HCT116 (cell line): ENCODE measurements at regions not wholly inside any gene's neighbourhood (a gene's known extent, or its start where the extent isn't known, plus 50 kb on each side); places are given as distances from the start of the nearest gene placed in this dataset.

Source experiments
- ATAC-seq: fragments of 200-7000 bp; cut with Tn5 transposase; 2 replicates; pipeline ENCODE4 v1.9.1; 2020; ENCODE audit warnings: mild to moderate bottlenecking, moderate library complexity
- BruUV-seq: library from RNA; stranded (reverse); fragments of 400-500 nt; replicated peaks from 2 replicates; lab custom pipeline; 2021; lab: Mats Ljungman, UMichigan
- CTCF ChIA-PET: fragments of 300-600 bp; sonication (Branson Sonifier 250); formaldehyde crosslinking; loops from one replicate; lab custom pipeline; 2021; ENCODE audit warnings: antibody characterized with exemption; lab: Charles Lee
- POLR2A ChIA-PET: fragments of 300-600, 350-600 bp; sonication (Branson Sonifier 250); formaldehyde crosslinking; loops from one replicate; lab custom pipeline; 2021; ENCODE audit warnings: antibody characterized with exemption; lab: Charles Lee
- RAD21 ChIA-PET, 2 experiments: fragments of 300-600 bp; sonication (Branson Sonifier 250); formaldehyde crosslinking; loops; one replicate each; lab custom pipeline; 2023; ENCODE audit warnings: low total read pairs in 2 of 2; ENCODE audit not compliant: uncharacterized antibody in 2 of 2, unreplicated experiment in 2 of 2, low non-redundant PET in 1 of 2; lab: Charles Lee
- DNase-seq: peaks from one replicate; pipeline ENCODE4 v3.0.0-alpha.2; 2010; ENCODE audit warnings: low read depth, low spot score
- H2AFZ ChIP-seq: fragments of 200-600 bp; shearing (Covaris generic), sonication (generic); 2 replicates; pipeline ENCODE4 v1.6.1; 2017; ENCODE audit warnings: low read depth, mixed run types, mixed read lengths, antibody characterized with exemption, low read length; ENCODE audit not compliant: poor library complexity, severe bottlenecking
- H3K27ac ChIP-seq: 2 replicates; pipeline ENCODE4 v1.5.1; 2012; ENCODE audit warnings: low read depth, low read length
- H3K27me3 ChIP-seq: fragments of 200-600 bp; sonication (generic); 2 replicates; pipeline ENCODE4 v1.6.1; 2016; ENCODE audit warnings: mixed run types, low read length, mixed read lengths; ENCODE audit not compliant: insufficient read depth
- H3K36me3 ChIP-seq, 2 experiments: fragments of 200-500 bp in 1 of 2; fragments of 200-600 bp in 1 of 2; sonication (Bioruptor generic) in 1 of 2; sonication (generic) in 1 of 2; 2 replicates each; pipeline versions ENCODE4 v1.5.1 to v1.6.1; 2014 to 2016; ENCODE audit warnings: low read length in 2 of 2, inconsistent platforms in 1 of 2, mixed read lengths in 1 of 2, mixed run types in 1 of 2; ENCODE audit not compliant: insufficient read depth in 2 of 2, control insufficient read depth in 1 of 2
- H3K4me1 ChIP-seq, 2 experiments: fragments of 200-600 bp in 1 of 2; sonication (generic) in 1 of 2; 2 replicates each; pipeline versions ENCODE4 v1.5.1 to v1.6.1; 2012 to 2017; ENCODE audit warnings: low read length in 2 of 2, inconsistent platforms in 1 of 2, mild to moderate bottlenecking in 1 of 2, mixed read lengths in 1 of 2, mixed run types in 1 of 2, moderate library complexity in 1 of 2; ENCODE audit not compliant: insufficient read depth in 2 of 2, control insufficient read depth in 1 of 2
- H3K4me2 ChIP-seq: fragments of 200-600 bp; sonication (generic); 2 replicates; pipeline ENCODE4 v1.6.1; 2017; ENCODE audit warnings: mixed run types, low read length, mixed read lengths
- H3K4me3 ChIP-seq, 2 experiments: fragments of 200-600 bp in 1 of 2; sonication (generic) in 1 of 2; replicated peaks in 1 of 2; 2 replicates each; pipeline ENCODE4 v1.5.1; 2011 to 2016; ENCODE audit warnings: low read length in 2 of 2, control low read depth in 1 of 2, low read depth in 1 of 2, mild to moderate bottlenecking in 1 of 2, mixed read lengths in 1 of 2, mixed run types in 1 of 2
- H3K79me2 ChIP-seq: fragments of 200-600 bp; sonication (generic); 2 replicates; pipeline ENCODE4 v1.6.1; 2017; ENCODE audit warnings: mild to moderate bottlenecking, mixed run types, low read length, moderate library complexity, mixed read lengths; ENCODE audit not compliant: insufficient read depth
- H3K9ac ChIP-seq: fragments of 200-600 bp; sonication (generic); 2 replicates; pipeline ENCODE4 v1.6.1; 2016; ENCODE audit warnings: low read length, mixed read lengths
- H3K9me2 ChIP-seq: fragments of 200-600 bp; sonication (generic), shearing (Covaris generic); 2 replicates; pipeline ENCODE4 v1.6.1; 2017; ENCODE audit warnings: mixed run types, mild to moderate bottlenecking, moderate library complexity; ENCODE audit not compliant: insufficient read depth
- H3K9me3 ChIP-seq, 2 experiments: fragments of 200-500 bp in 1 of 2; fragments of 200-600 bp in 1 of 2; sonication (Bioruptor generic) in 1 of 2; sonication (generic) in 1 of 2; 2 replicates each; pipeline ENCODE4 v1.6.1; 2014 to 2017; ENCODE audit warnings: low read length in 2 of 2, mixed read lengths in 2 of 2, inconsistent platforms in 1 of 2, low read depth in 1 of 2, mild to moderate bottlenecking in 1 of 2, mixed run types in 1 of 2, moderate library complexity in 1 of 2; ENCODE audit not compliant: control insufficient read depth in 1 of 2, insufficient read depth in 1 of 2
- H4K20me1 ChIP-seq: fragments of 200-600 bp; sonication (generic), shearing (Covaris generic); 2 replicates; pipeline ENCODE4 v1.6.1; 2017; ENCODE audit warnings: mixed run types, mild to moderate bottlenecking, moderate library complexity; ENCODE audit not compliant: insufficient read depth
- CTCF ChIP-seq, 3 experiments: fragments of 200-600 bp in 1 of 3; sonication (generic) in 1 of 3; IDR thresholded peaks in 2 of 3; conservative IDR thresholded peaks in 1 of 3; 2 replicates each; pipeline ENCODE4 v1.5.1; 2012 to 2017; ENCODE audit warnings: low read depth in 2 of 3, low read length in 2 of 3, antibody characterized with exemption in 1 of 3, borderline replicate concordance in 1 of 3, control low read depth in 1 of 3, mild to moderate bottlenecking in 1 of 3, mixed read lengths in 1 of 3, mixed run types in 1 of 3, moderate library complexity in 1 of 3; ENCODE audit not compliant: insufficient read depth in 1 of 3
- EZH2phosphoT487 ChIP-seq: fragments of 200-600 bp; IDR thresholded peaks from 2 replicates; pipeline ENCODE4 v1.6.1; 2018; ENCODE audit warnings: antibody characterized with exemption, borderline replicate concordance
- MAX ChIP-seq: IDR thresholded peaks from 2 replicates; pipeline ENCODE4 v1.6.1; 2012
- POLR2A ChIP-seq: IDR thresholded peaks from 2 replicates; pipeline ENCODE4 v1.7.0; 2011; ENCODE audit warnings: borderline replicate concordance; ENCODE audit not compliant: insufficient read depth, insufficient read length; ENCODE audit errors: extremely low read depth
- TCF7L2 ChIP-seq: IDR thresholded peaks from 2 replicates; pipeline ENCODE4 v1.7.0; 2011; ENCODE audit warnings: borderline replicate concordance, inconsistent platforms; ENCODE audit not compliant: insufficient read depth, insufficient read length; ENCODE audit errors: extremely low read depth
- YY1 ChIP-seq: IDR thresholded peaks from 2 replicates; pipeline ENCODE4 v1.6.1; 2011; ENCODE audit warnings: low read length, low read depth, moderate library complexity, mild to moderate bottlenecking; ENCODE audit not compliant: insufficient replicate concordance; ENCODE audit errors: extremely low read depth
- ZBTB33 ChIP-seq: IDR thresholded peaks from 2 replicates; pipeline ENCODE4 v1.6.1; 2011; ENCODE audit warnings: mild to moderate bottlenecking, low read length, moderate library complexity; ENCODE audit not compliant: insufficient replicate concordance; ENCODE audit errors: extremely low read depth
- ZFX ChIP-seq: fragments of 450-650 bp; IDR thresholded peaks from 2 replicates; pipeline ENCODE4 v1.6.1; 2017
- ZNF274 ChIP-seq: fragments of 200-500 bp; sonication (Bioruptor generic); IDR thresholded peaks from 2 replicates; pipeline ENCODE4 v1.6.1; 2014; ENCODE audit warnings: mild to moderate bottlenecking, low read depth, low read length, inconsistent platforms
- intact Hi-C: fragments of 100-400 bp; cut with micrococcal nuclease; formaldehyde crosslinking; loops from 2 replicates; pipeline ENCODE4 v1.10.0; 2022

GRCh38 chr18:24810561-24811305 lies 350.3 kb downstream of the HRH4 start:
- Histone ChIP-seq H3K79me2 (no peaks in the 10 kb centered on the region), H3K4me3 (no peak overlapping the region), H3K9me2 (no peaks in the 10 kb centered on the region), H4K20me1 (no peaks in the 10 kb centered on the region), H3K4me1 (no peaks in the 10 kb centered on the region), H3K27me3 (peaks cover 18% of the 10 kb centered on the region; the same call in 1 of the 2 replicates)
- ChIA-PET RAD21 (no interaction called here), CTCF (no interaction called here)
- intact Hi-C loops, result no loop called here
- no peak for TF ChIP-seq TCF7L2
- TF ChIP-seq MAX, result no peak
- TF ChIP-seq ZBTB33, result no peak
- no peak for TF ChIP-seq CTCF (IDR thresholded peaks at IDR 0.05 in 2 of 3, conservative IDR thresholded peaks at IDR 0.05 in 1 of 3; ENCODE audit: borderline replicate concordance in 1 of 3, insufficient read depth in 1 of 3, low read depth in 2 of 3, low read length in 2 of 3)
- TF ChIP-seq ZFX, result no peak
- no peak for TF ChIP-seq POLR2A
- TF ChIP-seq EZH2phosphoT487, result no peak
- TF ChIP-seq ZNF274, result no peak
- TF ChIP-seq YY1, result no peak
- TF ChIP-seq, all 23 proteins: peak for 0
- ATAC-seq, result no peak
- BruUV-seq, result no TSS peak
- no peak overlapping the region for H3K27ac ChIP-seq
- H3K9me3 ChIP-seq, result no peaks in the 10 kb centered on the region
- no peak overlapping the region for H3K9ac ChIP-seq
- POLR2A ChIA-PET, result no interaction called here
- DNase-seq, result no peak
- no peak overlapping the region for H2AFZ ChIP-seq
- no peaks in the 10 kb centered on the region; a peak in 1 of 4 replicates for H3K36me3 ChIP-seq
- no peak overlapping the region for H3K4me2 ChIP-seq
